Stomach (tissue), 4 donors: ENCODE measurements at regions not wholly inside any gene's neighbourhood (a gene's known extent, or its start where the extent isn't known, plus 50 kb on each side); places are given as distances from the start of the nearest gene placed in this dataset.

Experiments used
- POLR2A ChIP-seq, 4 donors: fragments of 450-650 bp; IDR thresholded peaks; one replicate each; pipeline ENCODE4 v1.6.1; 2016; ENCODE audit warnings: antibody characterized with exemption in 4 of 4, control low read depth in 2 of 4, mild to moderate bottlenecking in 1 of 4, moderate library complexity in 1 of 4
- TF ChIP-seq, protein P1 (sequence below), 7 experiments: fragments of 450-650 bp in 4 of 7; fragments of 200-600 bp in 3 of 7; sonication (generic) in 3 of 7; IDR thresholded peaks; one replicate each; pipeline ENCODE4 v1.5.1; 2016 to 2019; ENCODE audit warnings: antibody characterized with exemption in 7 of 7, control low read depth in 2 of 7, mild to moderate bottlenecking in 1 of 7

DNA sequence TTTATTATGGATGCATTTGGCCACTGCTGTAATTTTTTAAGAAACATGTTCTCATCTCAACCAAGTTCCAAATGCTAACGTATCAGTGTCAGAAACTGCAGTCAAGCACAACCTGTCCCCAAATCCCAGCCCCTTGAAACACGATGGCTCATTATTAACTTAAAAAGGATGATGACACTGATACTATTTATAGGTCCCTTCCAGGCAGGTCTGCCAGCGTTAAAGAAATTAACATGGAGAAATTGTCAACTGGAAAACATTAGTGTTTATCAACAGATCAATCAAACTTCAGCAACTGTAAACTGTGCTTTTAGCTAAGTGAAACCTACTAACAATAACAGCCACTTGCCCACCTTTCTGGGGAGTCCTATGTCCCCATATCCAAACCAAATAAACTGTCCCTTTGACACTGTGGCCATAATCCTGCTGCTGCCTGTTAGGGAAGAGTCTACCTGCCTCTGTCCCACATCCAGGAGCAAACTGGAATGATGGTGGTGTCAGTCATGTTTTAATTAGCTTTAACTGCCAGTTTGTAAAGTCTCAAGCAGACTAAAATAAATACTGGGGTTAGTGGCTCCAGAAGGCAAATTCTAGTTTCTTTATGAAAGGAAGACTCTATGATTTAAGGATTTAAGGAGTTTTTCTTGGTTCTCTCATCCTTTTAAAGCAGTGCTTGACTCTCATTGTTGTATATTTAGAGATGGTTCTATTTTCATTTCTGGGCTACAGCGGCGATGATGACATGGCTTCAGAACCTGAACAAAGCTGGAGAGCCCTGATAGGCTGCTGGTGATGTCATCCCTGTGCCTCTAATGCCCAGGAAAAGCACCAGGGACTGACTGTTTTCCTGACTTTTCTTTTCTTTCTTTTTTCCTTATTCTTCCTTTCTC lies 583.6 kb upstream of the PIK3C3 start:
- TF ChIP-seq, protein P1, sequence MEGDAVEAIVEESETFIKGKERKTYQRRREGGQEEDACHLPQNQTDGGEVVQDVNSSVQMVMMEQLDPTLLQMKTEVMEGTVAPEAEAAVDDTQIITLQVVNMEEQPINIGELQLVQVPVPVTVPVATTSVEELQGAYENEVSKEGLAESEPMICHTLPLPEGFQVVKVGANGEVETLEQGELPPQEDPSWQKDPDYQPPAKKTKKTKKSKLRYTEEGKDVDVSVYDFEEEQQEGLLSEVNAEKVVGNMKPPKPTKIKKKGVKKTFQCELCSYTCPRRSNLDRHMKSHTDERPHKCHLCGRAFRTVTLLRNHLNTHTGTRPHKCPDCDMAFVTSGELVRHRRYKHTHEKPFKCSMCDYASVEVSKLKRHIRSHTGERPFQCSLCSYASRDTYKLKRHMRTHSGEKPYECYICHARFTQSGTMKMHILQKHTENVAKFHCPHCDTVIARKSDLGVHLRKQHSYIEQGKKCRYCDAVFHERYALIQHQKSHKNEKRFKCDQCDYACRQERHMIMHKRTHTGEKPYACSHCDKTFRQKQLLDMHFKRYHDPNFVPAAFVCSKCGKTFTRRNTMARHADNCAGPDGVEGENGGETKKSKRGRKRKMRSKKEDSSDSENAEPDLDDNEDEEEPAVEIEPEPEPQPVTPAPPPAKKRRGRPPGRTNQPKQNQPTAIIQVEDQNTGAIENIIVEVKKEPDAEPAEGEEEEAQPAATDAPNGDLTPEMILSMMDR (IDR thresholded peaks at IDR 0.05) = no peak
- TF ChIP-seq POLR2A (IDR thresholded peaks at IDR 0.05) = no peak
